Endothelial cell (in vitro differentiated cells): ENCODE measurements at regions not wholly inside any gene's neighbourhood (a gene's known extent, or its start where the extent isn't known, plus 50 kb on each side); places are given as distances from the start of the nearest gene placed in this dataset.
A peak's percentile ranks its signal among the peaks of the same experiment; 100 is the strongest.

Experiments
- DNase-seq: peaks from one replicate; pipeline ENCODE4 v3.0.0; 2021; ENCODE audit warnings: low spot score
- H3K27ac Mint-ChIP-seq: one replicate; pipeline ENCODE4 v1.8.0; 2021; ENCODE audit warnings: mixed read lengths, inconsistent platforms; ENCODE audit not compliant: unreplicated experiment
- H3K27me3 Mint-ChIP-seq: one replicate; pipeline ENCODE4 v1.8.0; 2021; ENCODE audit warnings: mild to moderate bottlenecking, moderate library complexity, mixed read lengths, inconsistent platforms; ENCODE audit not compliant: unreplicated experiment
- H3K36me3 Mint-ChIP-seq: one replicate; pipeline ENCODE4 v1.8.0; 2021; ENCODE audit warnings: mild to moderate bottlenecking, low read depth, mixed read lengths, inconsistent platforms; ENCODE audit not compliant: unreplicated experiment
- H3K4me1 Mint-ChIP-seq: one replicate; pipeline ENCODE4 v1.8.0; 2021; ENCODE audit warnings: mild to moderate bottlenecking, mixed read lengths, inconsistent platforms; ENCODE audit not compliant: unreplicated experiment
- H3K4me3 Mint-ChIP-seq: one replicate; pipeline ENCODE4 v1.8.0; 2021; ENCODE audit warnings: mild to moderate bottlenecking, mixed read lengths, inconsistent platforms; ENCODE audit not compliant: unreplicated experiment
- H3K9me3 Mint-ChIP-seq: one replicate; pipeline ENCODE4 v1.8.0; 2021; ENCODE audit warnings: mixed read lengths, inconsistent platforms; ENCODE audit not compliant: unreplicated experiment
- TF ChIP-seq, protein P1 (sequence below): fragments of 200-600 bp; sonication (generic); IDR thresholded peaks from one replicate; pipeline ENCODE4 v1.5.0; 2021; ENCODE audit warnings: antibody characterized with exemption; ENCODE audit not compliant: unreplicated experiment

DNA sequence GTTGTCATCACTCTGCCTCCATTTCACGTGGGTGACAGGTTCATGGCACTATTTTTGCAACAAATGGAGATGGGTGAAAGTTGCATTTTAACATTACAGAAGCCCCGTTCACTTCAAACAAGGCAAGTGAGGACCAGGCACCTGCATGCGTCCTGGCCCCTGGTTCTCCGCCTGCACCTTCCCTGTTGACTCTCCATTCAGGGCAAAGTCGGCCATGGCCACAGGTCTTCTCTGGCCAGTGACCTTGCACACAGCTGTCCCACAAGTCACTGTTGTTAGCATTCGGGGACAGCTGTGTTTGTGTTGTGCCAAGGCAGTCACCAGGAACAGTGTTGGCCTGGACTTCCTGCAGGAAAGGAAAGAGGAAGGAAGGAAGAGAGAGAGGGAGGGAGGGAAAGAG lies 554.9 kb downstream of the TCERG1L start:
- Mint-ChIP-seq H3K27me3 (peaks cover 12% of the 10 kb centered on the region), H3K4me3 (no peak overlapping the region), H3K4me1 (no peaks in the 10 kb centered on the region), H3K36me3 (peaks cover 8% of the 10 kb centered on the region), H3K27ac (no peak overlapping the region), H3K9me3 (peaks cover 25% of the 10 kb centered on the region)
- DNase-seq, result no peak
- TF ChIP-seq, protein P1, sequence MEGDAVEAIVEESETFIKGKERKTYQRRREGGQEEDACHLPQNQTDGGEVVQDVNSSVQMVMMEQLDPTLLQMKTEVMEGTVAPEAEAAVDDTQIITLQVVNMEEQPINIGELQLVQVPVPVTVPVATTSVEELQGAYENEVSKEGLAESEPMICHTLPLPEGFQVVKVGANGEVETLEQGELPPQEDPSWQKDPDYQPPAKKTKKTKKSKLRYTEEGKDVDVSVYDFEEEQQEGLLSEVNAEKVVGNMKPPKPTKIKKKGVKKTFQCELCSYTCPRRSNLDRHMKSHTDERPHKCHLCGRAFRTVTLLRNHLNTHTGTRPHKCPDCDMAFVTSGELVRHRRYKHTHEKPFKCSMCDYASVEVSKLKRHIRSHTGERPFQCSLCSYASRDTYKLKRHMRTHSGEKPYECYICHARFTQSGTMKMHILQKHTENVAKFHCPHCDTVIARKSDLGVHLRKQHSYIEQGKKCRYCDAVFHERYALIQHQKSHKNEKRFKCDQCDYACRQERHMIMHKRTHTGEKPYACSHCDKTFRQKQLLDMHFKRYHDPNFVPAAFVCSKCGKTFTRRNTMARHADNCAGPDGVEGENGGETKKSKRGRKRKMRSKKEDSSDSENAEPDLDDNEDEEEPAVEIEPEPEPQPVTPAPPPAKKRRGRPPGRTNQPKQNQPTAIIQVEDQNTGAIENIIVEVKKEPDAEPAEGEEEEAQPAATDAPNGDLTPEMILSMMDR, result no peak

DNA sequence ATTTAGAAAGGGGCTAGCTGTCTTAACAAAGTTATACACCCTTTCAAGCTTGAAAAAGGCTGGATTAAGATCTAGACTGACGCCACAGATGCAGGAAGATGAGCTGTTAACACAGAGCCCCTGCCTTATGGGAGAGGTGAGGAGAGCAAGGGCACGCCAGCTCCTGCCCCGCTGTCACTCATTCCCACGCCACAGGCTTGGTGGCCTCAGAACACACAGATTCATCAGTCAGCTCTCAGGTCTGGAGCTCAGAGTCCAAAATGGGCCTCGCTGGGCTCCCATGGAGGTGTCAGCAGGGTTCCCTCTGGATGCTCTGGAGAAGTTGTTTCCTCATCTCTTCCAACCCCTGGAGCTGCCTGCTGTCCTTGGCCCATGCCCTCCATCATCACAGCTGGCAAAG lies 554.2 kb downstream of the TCERG1L start:
- H3K4me3 Mint-ChIP-seq, result no peak overlapping the region
- TF ChIP-seq, protein P1, result no peak
- no peak for DNase-seq
- no peaks in the 10 kb centered on the region for H3K4me1 Mint-ChIP-seq
- no peak overlapping the region for H3K27ac Mint-ChIP-seq
- peaks cover 6% of the 10 kb centered on the region for H3K27me3 Mint-ChIP-seq
- peaks cover 18% of the 10 kb centered on the region for H3K9me3 Mint-ChIP-seq
- peaks cover 8% of the 10 kb centered on the region for H3K36me3 Mint-ChIP-seq

DNA sequence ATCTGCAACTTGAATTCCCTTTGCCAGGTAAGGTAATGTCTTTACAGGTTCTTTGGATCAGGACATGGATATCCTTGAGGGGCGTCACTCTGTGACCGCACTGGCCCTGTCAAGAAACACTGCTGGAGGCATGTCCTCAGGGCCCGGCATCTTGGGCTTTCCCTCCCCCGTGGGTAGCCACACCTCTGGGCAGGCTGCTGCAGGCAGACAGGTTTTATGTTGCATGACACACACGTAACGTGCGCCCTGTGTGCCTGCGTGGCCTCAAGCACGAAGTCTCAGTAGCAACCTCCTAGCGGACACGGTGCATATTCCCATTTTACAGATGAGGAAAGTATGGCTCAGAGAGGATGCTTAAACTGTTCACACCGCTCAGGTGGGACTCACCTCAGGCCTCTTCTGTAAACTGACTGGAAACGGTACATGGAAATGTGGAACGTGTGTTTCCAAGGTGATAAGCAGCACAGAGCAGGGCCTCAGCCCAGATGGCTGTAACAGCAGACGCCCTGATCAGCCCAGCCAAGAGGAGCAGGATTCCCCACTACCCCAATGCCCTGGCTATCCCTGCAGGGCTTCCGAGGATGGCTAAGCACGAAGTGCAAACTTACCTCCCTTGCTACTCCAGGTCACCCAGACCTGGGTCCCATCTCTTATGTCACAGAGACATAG lies 553.6 kb downstream of the TCERG1L start:
- TF ChIP-seq, protein P1, result no peak
- peaks cover 8% of the 10 kb centered on the region for H3K36me3 Mint-ChIP-seq
- no peak for DNase-seq
- no peak overlapping the region for H3K27ac Mint-ChIP-seq
- H3K27me3 Mint-ChIP-seq, result peaks cover 7% of the 10 kb centered on the region
- H3K4me3 Mint-ChIP-seq, result no peak overlapping the region
- H3K4me1 Mint-ChIP-seq, result no peaks in the 10 kb centered on the region
- H3K9me3 Mint-ChIP-seq, result peaks cover 15% of the 10 kb centered on the region

DNA sequence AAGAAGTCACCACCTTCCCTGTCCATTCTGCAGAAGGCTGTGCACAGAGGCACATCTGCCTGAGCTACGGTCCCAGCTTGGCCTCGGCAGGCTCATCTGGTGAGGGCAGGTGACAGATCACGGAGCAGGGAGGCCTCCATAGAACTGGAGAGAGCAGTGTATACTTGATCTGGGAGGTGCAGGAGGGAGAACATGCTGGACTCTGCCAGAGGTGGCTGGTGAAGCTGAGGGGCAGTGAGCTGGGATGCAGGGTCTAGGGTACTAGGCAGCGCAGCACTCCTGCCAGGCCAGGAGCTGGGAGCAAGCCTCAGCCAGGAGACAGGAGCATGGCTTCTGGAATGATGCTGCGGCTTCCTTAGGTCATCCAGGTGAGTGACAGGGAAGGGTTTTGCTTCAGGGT lies 553.0 kb downstream of the TCERG1L start:
- no peak for DNase-seq
- TF ChIP-seq, protein P1, result no peak
- peaks cover 8% of the 10 kb centered on the region for H3K36me3 Mint-ChIP-seq
- no peaks in the 10 kb centered on the region for H3K4me1 Mint-ChIP-seq
- H3K27me3 Mint-ChIP-seq, result peaks cover 7% of the 10 kb centered on the region
- no peak overlapping the region for H3K27ac Mint-ChIP-seq
- peaks cover 15% of the 10 kb centered on the region for H3K9me3 Mint-ChIP-seq
- no peak overlapping the region for H3K4me3 Mint-ChIP-seq

DNA sequence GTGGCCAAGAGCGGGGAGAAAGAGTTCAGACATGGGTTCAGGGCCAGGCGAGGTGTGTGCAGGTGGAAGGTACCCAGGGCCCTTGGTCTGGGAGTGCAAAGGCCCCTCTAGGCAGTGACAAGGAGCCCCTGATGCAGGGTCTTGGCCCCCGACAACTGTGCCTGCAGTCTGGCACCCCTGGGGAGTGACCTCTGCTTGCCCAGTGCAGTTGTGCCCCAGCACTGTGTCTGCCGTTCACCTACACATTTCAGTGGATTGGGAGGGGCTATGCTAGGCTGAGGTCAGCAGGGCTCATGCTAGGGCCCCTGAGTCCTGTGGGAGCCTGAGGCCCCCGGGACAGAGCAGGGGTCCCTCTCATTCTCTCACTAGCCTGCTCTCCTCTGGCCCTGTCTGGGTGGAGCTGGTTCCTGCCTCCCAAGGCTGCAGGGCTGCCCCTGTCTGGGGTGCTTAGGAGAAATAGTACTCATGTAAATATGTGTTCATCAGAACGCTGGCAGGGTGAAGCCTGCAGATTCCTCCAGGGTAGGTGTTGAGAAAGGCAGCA lies 550.4 kb downstream of the TCERG1L start:
- peak overlapping the region; percentile 72 for H3K27ac Mint-ChIP-seq
- DNase-seq, result no peak
- H3K27me3 Mint-ChIP-seq, result peaks cover 9% of the 10 kb centered on the region
- no peaks in the 10 kb centered on the region for H3K4me1 Mint-ChIP-seq
- peaks cover 13% of the 10 kb centered on the region for H3K36me3 Mint-ChIP-seq
- TF ChIP-seq, protein P1, result no peak
- H3K9me3 Mint-ChIP-seq, result peaks cover 18% of the 10 kb centered on the region
- H3K4me3 Mint-ChIP-seq, result no peak overlapping the region
